HG03066 (cell line): ENCODE measurements at regions not wholly inside any gene's neighbourhood (a gene's known extent, or its start where the extent isn't known, plus 50 kb on each side); places are given as distances from the start of the nearest gene placed in this dataset.
"Not testable (repeated sequence)": the region's sequence is repeated elsewhere in the genome, so short reads cannot be mapped to it uniquely, and the experiment has no call there.

Experiments used
- ATAC-seq: cut with Tn5 transposase; IDR thresholded peaks from one replicate; pipeline ENCODE4 v1.9.1; 2021; ENCODE audit warnings: low read depth; ENCODE audit not compliant: unreplicated experiment

GRCh38 chr13:38415233-38415632 is 65.6 kb downstream of the UFM1 start:
- peak; percentile 98 for ATAC-seq

GRCh38 chr13:38417241-38417640 is 67.6 kb downstream of the UFM1 start:
- ATAC-seq = no peak

- ATAC-seq = no peak
Observed at GRCh38 chr13:38417727-38418126, 68.1 kb downstream of the UFM1 start.

GRCh38 chr13:38418286-38418685 is 68.6 kb downstream of the UFM1 start:
- ATAC-seq = no peak

- ATAC-seq = no peak
Observed at GRCh38 chr13:38419312-38419873, 69.7 kb downstream of the UFM1 start.

GRCh38 chr13:38421590-38422560 is 72.2 kb downstream of the UFM1 start:
- ATAC-seq = no peak

- ATAC-seq = no peak
Observed at GRCh38 chr13:38429916-38430315, 80.3 kb downstream of the UFM1 start.

- no peak for ATAC-seq
Observed at GRCh38 chr13:38430796-38431195, 81.1 kb downstream of the UFM1 start.

GRCh38 chr13:38440666-38441065 is 91.0 kb downstream of the UFM1 start:
- ATAC-seq = no peak

GRCh38 chr13:38444904-38445303 is 95.3 kb downstream of the UFM1 start:
- ATAC-seq = no peak

- no peak for ATAC-seq
Observed at GRCh38 chr13:38452656-38453055, 103.0 kb downstream of the UFM1 start.

- ATAC-seq = no peak
Observed at GRCh38 chr13:38462605-38463004, 113.0 kb downstream of the UFM1 start.

GRCh38 chr13:38463048-38463447 is 113.4 kb downstream of the UFM1 start:
- ATAC-seq = no peak

GRCh38 chr13:38472411-38472810 is 122.8 kb downstream of the UFM1 start:
- ATAC-seq = not testable (repeated sequence)

- ATAC-seq = no peak
Observed at GRCh38 chr13:38473305-38473704, 123.7 kb downstream of the UFM1 start.

- ATAC-seq = no peak
Observed at GRCh38 chr13:38477676-38478075, 128.0 kb downstream of the UFM1 start.

- peak; percentile 60 for ATAC-seq
Observed at GRCh38 chr13:38483623-38484022, 134.0 kb downstream of the UFM1 start.

GRCh38 chr13:38490657-38491056 is 141.0 kb downstream of the UFM1 start:
- no peak for ATAC-seq

GRCh38 chr13:38494445-38494844 is 144.8 kb downstream of the UFM1 start:
- no peak for ATAC-seq

- ATAC-seq = no peak
Observed at GRCh38 chr13:38496917-38497316, 147.3 kb downstream of the UFM1 start.

GRCh38 chr13:38498271-38498670 is 148.6 kb downstream of the UFM1 start:
- no peak for ATAC-seq

GRCh38 chr13:38514575-38514974 is 164.9 kb downstream of the UFM1 start:
- no peak for ATAC-seq
